Esophagus muscularis mucosa (tissue), 4 donors: ENCODE measurements at regions not wholly inside any gene's neighbourhood (a gene's known extent, or its start where the extent isn't known, plus 50 kb on each side); places are given as distances from the start of the nearest gene placed in this dataset.

Experiments used
- DNase-seq: peaks from one replicate; pipeline ENCODE4 v3.0.0-alpha.2; 2017; ENCODE audit errors: extremely low spot score
- H3K27ac ChIP-seq, 4 donors: fragments of 200-600 bp; sonication (generic); replicated peaks in 1 of 4; 1 replicate in 3 of 4; 2 replicates in 1 of 4; pipeline ENCODE4 v1.5.1; 2016 to 2019; ENCODE audit warnings: mild to moderate bottlenecking in 1 of 4
- H3K27me3 ChIP-seq, 4 donors: fragments of 200-600 bp; sonication (generic); one replicate each; pipeline versions ENCODE4 v1.5.1 to v1.6.0; 2016 to 2019
- H3K36me3 ChIP-seq, 4 donors: fragments of 200-600 bp; sonication (generic); one replicate each; pipeline ENCODE4 v1.5.1; 2016 to 2019
- H3K4me1 ChIP-seq, 4 donors: fragments of 200-600 bp; sonication (generic); one replicate each; pipeline ENCODE4 v1.5.1; 2016 to 2019
- H3K4me3 ChIP-seq, 4 donors: fragments of 200-600 bp; sonication (generic); 1 replicate in 2 of 4; 2 replicates in 2 of 4; pipeline ENCODE4 v1.5.1; 2016 to 2019; ENCODE audit warnings: mild to moderate bottlenecking in 4 of 4, moderate library complexity in 1 of 4
- H3K9me3 ChIP-seq, 4 donors: fragments of 200-600 bp; sonication (generic); 1 replicate in 3 of 4; 2 replicates in 1 of 4; pipeline ENCODE4 v1.5.1; 2016 to 2019
- EP300 ChIP-seq: sonication (generic); formaldehyde crosslinking; IDR thresholded peaks from one replicate; pipeline ENCODE4 v1.6.1; 2017; ENCODE audit warnings: antibody characterized with exemption
- POLR2A ChIP-seq: fragments of 450-650 bp; IDR thresholded peaks from one replicate; pipeline ENCODE4 v1.6.1; 2017; ENCODE audit warnings: antibody characterized with exemption, moderate library complexity, mild to moderate bottlenecking, low read depth
- POLR2AphosphoS5 ChIP-seq, 2 donors: sonication (generic); formaldehyde crosslinking; IDR thresholded peaks; one replicate each; pipeline ENCODE4 v1.6.1; 2017; ENCODE audit warnings: antibody characterized with exemption in 2 of 2
- WGBS: methylation state at CpG from one replicate; pipeline ENCODE4 v1.1.5; 2018; 5-methylcytosine and 5-hydroxymethylcytosine counted together
- intact Hi-C: fragments of 100-400 bp; cut with DNase I; formaldehyde crosslinking; loops from one replicate; pipeline ENCODE4 v1.15.1; 2023
- TF ChIP-seq, protein P1 (sequence below), 3 experiments: fragments of 200-600 bp in 2 of 3; fragments of 450-650 bp in 1 of 3; sonication (generic) in 2 of 3; IDR thresholded peaks; one replicate each; pipeline ENCODE4 v1.5.1; 2017 to 2019; ENCODE audit warnings: antibody characterized with exemption in 3 of 3, mild to moderate bottlenecking in 2 of 3, moderate library complexity in 1 of 3

DNA sequence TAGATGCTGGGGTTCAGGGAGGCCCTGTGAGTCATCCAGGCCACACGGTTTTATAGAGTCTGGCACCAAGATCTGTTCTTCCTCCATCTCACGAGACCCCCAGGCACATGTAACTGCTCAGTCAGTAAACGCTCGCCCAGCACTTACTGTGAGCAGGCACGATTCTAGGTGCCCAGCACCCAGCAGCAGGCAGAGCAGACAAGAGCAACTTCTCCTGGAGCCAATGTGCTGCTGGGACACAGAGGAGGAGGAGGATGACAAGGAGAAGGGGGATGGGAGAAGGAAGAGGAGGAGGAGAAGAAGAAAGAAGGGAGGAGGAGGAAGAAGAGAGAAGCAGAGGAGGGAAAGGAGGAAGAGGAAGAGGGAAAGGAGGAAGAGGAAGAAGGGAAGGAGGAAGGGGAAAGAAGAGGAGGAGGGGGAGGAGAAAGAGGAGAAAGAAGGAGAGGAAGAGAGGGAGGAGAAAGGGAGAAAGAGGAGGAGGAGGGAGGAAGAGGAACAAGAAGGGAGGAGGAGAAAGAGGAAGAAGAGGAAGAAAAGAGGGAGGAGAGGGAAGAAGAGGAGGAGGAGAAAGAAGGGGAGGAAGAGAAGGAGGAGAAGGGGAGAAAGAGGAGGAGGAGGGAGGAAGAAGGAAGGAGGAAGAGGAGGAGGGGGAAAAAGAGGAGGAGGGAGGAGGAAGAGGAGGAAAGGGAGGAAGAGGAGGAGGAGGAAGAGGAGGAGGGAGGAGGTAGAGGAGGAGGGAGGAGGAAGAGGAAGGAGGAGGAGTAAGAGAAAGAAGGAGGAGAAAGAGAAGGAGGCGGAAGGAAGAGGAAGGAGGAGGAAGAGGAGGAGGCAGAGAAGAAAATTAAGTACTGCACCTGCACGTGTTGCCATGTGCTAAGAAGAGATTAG, 77.6 kb upstream of the RTL6 start:
- H3K27me3 ChIP-seq = peaks cover 0 to 16% (median 0%) of the 10 kb centered on the region in 4 donors
- no peak overlapping the region for H3K27ac ChIP-seq
- H3K36me3 ChIP-seq = no peaks in the 10 kb centered on the region
- no peak for TF ChIP-seq POLR2A
- TF ChIP-seq, protein P1, sequence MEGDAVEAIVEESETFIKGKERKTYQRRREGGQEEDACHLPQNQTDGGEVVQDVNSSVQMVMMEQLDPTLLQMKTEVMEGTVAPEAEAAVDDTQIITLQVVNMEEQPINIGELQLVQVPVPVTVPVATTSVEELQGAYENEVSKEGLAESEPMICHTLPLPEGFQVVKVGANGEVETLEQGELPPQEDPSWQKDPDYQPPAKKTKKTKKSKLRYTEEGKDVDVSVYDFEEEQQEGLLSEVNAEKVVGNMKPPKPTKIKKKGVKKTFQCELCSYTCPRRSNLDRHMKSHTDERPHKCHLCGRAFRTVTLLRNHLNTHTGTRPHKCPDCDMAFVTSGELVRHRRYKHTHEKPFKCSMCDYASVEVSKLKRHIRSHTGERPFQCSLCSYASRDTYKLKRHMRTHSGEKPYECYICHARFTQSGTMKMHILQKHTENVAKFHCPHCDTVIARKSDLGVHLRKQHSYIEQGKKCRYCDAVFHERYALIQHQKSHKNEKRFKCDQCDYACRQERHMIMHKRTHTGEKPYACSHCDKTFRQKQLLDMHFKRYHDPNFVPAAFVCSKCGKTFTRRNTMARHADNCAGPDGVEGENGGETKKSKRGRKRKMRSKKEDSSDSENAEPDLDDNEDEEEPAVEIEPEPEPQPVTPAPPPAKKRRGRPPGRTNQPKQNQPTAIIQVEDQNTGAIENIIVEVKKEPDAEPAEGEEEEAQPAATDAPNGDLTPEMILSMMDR (IDR thresholded peaks at IDR 0.05) = no peak
- 72% methylated on average over 7 of the region's 7 CpGs for WGBS
- peaks cover 5 to 11% (median 8%) of the 10 kb centered on the region in 4 donors for H3K4me1 ChIP-seq
- intact Hi-C loops = no loop called here
- no peaks in the 10 kb centered on the region for H3K9me3 ChIP-seq
- no peak for DNase-seq
- no peak overlapping the region for H3K4me3 ChIP-seq

DNA sequence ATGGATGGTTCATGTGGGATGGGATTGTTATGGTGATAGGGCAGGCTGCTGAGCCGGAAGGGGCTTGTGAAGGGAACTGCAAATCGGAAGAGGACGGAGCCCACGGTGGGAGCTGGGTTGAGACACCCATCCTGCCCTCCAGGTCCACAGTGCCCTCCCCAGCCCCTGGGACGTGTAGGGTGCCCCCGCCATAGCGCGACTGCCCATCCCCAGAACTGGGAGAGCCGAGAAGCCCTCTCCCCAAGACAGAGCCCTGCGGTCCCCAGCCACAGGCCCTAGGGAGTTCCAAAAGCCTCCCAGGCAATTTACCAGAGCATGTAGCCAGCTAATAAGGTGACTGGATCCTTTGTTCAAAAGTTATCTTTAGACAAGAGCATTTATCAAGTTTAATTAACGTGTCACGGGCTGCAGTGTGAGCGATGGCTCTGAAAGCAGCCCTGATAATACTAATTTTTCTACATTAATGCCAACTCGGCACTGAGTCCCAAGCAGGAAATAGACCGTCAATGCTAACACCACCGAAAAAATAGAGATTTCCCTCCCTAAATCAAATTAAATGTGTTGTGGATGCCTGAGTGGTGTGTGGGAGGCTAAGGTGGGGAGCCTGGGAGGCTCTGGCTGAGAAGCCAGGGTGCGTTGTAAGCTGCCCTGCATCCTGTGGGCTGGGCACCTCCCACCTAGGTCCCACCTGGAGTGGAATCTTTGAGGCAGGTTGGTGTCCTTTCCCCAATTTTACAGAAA, 76.8 kb upstream of the RTL6 start:
- H3K27ac ChIP-seq = no peak overlapping the region
- TF ChIP-seq POLR2AphosphoS5 (IDR thresholded peaks at IDR 0.05) (no peak), POLR2A (no peak), EP300 (no peak)
- TF ChIP-seq, protein P1 (IDR thresholded peaks at IDR 0.05) = no peak
- WGBS = 73% methylated on average over 14 of the region's 17 CpGs
- no peak for DNase-seq
- H3K27me3 ChIP-seq = peaks cover 0 to 12% (median 0%) of the 10 kb centered on the region in 4 donors
- no peaks in the 10 kb centered on the region for H3K36me3 ChIP-seq
- H3K9me3 ChIP-seq = peaks cover 0 to 7% (median 5%) of the 10 kb centered on the region in 4 donors
- intact Hi-C loops = no loop called here
- peaks cover 5 to 11% (median 8%) of the 10 kb centered on the region in 4 donors for H3K4me1 ChIP-seq
- no peak overlapping the region for H3K4me3 ChIP-seq

DNA sequence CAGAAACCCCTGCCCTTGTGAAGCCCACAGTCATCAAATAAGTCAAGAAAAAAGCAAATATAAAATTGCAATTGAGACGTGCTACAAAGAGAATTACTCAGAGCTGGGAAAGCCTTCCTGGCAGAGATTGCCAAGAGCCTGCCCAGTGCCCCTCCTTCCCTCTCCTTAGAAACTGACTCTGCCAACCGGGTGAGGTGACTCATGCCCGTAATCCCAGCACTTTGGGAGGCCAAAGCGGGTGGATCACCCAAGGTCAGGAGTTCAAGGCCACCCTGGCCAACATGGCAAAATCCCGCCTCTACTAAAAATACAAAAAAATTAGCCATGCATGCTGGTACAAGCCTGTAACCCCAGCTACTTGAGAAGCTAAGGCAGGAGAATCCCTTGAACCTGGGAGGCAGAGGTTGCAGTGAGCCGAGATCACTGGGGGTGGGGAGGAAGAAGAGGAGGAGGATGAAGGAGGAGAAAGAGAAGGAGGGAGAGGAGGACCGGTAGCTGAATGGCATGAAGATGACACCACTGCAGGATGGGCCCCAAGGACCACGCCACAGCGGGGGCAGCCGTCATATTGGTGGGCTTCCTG, 76.1 kb upstream of the RTL6 start:
- Histone ChIP-seq H3K4me3 (no peak overlapping the region), H3K4me1 (peaks cover 5 to 11% (median 8%) of the 10 kb centered on the region in 4 donors), H3K36me3 (no peaks in the 10 kb centered on the region), H3K27ac (no peak overlapping the region), H3K27me3 (peaks cover 0 to 12% (median 0%) of the 10 kb centered on the region in 4 donors), H3K9me3 (peaks cover 0 to 7% (median 5%) of the 10 kb centered on the region in 4 donors)
- TF ChIP-seq POLR2AphosphoS5 (IDR thresholded peaks at IDR 0.05) (peak; percentile 17 to 49), POLR2A (no peak)
- TF ChIP-seq, protein P1 (IDR thresholded peaks at IDR 0.05) = no peak
- DNase-seq = no peak
- intact Hi-C loops = no loop called here
- 61% methylated on average over 9 of the region's 10 CpGs for WGBS

DNA sequence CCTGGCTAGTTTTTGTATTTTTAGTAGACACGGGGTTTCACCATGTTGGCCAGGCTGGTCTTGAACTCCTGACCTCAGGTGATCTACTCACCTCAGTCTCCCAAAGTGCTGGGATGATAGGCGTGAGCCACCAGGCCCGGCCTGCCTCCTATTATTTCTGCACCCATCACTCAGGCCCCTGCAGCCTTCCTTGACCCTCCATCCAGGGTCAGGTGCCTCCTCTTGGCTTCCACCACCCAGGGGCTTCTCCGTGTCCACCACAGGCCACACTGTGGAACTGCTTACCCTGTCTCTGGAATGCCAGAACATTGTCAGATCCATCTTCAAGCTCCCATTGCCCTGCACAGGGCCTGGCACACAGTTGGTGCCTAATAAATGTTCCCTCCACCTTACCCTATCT, 75.4 kb upstream of the RTL6 start:
- intact Hi-C loops = no loop called here
- peaks cover 0 to 7% (median 5%) of the 10 kb centered on the region in 4 donors for H3K9me3 ChIP-seq
- TF ChIP-seq, protein P1 (IDR thresholded peaks at IDR 0.05) = no peak
- H3K27ac ChIP-seq = no peak overlapping the region
- peaks cover 5 to 11% (median 8%) of the 10 kb centered on the region in 4 donors for H3K4me1 ChIP-seq
- 96% methylated on average over 4 of the region's 4 CpGs for WGBS
- peaks cover 0 to 12% (median 0%) of the 10 kb centered on the region in 4 donors for H3K27me3 ChIP-seq
- no peaks in the 10 kb centered on the region for H3K36me3 ChIP-seq
- no peak overlapping the region for H3K4me3 ChIP-seq
- no peak for DNase-seq
